Tibial nerve (tissue), 3 donors: ENCODE measurements at regions not wholly inside any gene's neighbourhood (a gene's known extent, or its start where the extent isn't known, plus 50 kb on each side); places are given as distances from the start of the nearest gene placed in this dataset.

Experiments
- EP300 ChIP-seq, 2 donors: sonication (generic); formaldehyde crosslinking; IDR thresholded peaks; one replicate each; pipeline ENCODE4 v1.6.1; 2017; ENCODE audit warnings: antibody characterized with exemption in 2 of 2, mild to moderate bottlenecking in 1 of 2
- POLR2A ChIP-seq, 2 donors: fragments of 450-650 bp; IDR thresholded peaks; one replicate each; pipeline ENCODE4 v1.6.1; 2017; ENCODE audit warnings: antibody characterized with exemption in 2 of 2, mild to moderate bottlenecking in 2 of 2, moderate library complexity in 2 of 2

DNA sequence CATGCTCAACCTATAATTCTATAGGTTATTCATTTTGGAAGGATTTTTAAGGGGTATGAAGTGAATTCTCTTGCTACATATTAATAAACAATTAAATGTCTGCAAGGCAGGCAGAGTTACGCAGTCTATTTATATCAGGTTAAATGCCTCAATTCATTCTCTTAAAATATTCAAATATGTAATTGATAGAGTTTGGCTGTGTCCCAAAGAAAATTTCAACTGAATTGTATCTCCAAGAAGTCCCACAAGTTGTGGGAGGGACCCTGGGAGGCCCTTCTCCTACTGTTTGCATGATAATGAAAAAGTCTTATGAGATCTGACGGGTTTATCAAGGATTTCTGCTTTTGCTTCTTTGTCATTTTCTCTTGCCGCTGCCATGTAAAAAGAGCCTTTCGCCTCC is 576.1 kb downstream of the TMA16 start:
- TF ChIP-seq POLR2A (IDR thresholded peaks at IDR 0.05) (no peak), EP300 (IDR thresholded peaks at IDR 0.05) (no peak)
